ENCODE measurements at regions not wholly inside any gene's neighbourhood (a gene's known extent, or its start where the extent isn't known, plus 50 kb on each side); places are given as distances from the start of the nearest gene placed in this dataset.

DNA sequence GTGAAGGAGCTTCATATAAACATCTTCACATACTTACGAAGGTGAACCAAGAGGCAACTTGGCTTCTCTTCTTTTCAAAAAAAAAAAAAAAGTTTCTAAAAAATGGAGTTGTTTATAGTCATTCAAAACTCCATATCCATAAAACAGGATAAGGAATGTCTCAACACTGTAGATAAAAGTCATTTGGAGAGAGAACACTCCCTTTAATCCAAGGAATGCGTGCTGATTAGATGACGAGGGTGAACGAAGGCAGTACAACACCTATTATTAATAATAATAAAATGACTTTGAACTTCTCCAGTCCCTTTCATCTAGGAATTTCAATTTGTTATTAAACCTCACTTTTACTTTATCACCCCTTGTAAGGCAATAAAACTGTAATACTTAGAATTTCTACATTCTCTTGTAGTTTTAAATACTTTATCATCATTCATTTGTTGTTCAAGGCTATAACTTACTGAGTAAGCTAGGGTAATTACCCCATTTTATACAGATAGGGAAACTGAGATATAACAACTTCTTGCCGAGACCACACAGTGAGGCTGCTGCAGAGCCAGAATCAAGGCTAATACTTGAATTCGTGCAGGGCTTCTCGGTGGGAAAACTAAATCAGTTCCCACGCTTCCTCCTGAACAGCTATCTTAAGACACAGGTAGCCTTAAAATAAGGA, 377.1 kb downstream of the EFNA5 start:
- no peak for DNase-seq

DNA sequence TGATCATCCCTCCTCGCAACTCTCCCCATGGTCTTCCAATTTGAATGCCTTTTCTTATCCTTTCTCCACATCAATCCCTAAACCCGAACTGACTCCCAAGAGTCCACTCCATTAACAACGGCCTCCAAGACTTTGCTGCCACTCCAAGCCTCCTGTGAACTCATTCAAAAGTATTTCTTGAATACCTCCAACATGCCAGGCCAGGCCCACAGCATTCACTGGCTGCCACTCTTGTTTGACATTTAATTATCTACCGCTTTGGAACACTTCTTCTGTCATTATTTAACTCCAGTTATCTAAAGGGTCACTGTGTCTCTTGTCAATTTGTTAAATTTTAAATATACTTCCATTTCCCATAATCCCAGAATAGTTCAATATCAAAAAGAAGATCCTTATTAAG, 378.9 kb downstream of the EFNA5 start:
- DNase-seq: no peak

DNA sequence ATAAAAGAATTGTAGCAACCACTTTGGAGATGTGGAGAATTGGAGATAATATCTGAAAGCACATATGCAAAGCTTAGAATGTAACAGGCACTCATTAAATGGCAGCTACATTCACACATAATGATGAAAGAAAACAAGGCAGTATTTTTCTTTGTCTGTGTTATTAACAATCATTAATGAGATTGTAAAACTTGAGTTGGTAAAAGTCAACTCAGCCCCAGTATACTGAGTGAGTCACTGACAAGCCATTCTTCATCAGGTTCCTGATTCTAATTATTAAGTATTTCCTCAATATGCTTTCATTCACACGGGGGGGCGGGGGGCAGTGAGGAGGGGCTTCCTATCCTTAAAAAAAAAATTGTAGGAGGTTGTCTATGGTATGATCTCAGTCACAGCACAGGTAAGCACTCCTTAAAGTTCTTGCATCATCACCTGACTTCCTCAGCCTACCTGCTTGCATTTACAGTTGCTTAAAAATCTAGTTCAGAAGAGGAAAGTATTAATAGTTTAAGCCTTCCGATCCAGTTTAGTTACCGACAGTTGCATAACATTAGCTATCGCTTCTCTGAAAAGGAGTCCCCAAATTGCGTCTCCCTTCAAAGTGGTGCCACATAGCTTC, 379.8 kb downstream of the EFNA5 start:
- DNase-seq: no peak

DNA sequence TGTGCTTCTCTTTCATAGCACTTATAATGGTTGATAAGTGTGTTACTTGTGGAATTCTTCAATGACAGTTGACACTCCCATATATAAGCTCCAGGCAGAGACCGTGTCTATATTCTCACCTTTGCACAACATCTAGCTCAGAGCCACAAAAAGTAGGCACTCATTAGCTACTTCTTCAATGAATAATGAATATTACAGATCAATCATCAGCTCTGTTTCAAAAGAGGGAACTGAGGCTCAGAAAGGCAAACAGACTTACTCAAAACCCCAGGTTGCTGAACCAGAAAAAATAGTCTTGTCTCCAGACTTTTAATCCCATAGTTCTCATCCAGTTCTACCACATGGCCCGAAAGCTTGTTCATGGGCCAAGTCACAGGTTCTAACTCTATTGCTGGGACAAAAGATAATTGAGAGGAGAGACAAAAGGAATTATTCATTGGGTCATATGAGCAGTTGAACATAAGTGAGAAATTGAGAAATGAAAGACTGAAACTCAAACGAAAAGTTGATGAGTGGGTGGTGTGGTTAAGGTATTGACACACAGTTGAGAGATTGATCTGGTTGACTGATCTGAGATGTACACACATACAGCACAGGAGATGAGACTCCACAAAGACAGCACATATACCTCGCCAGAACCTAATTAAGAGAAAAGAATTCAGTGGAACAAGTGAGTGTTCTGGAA, 381.6 kb downstream of the EFNA5 start:
- peak; percentile 2 for DNase-seq

DNA sequence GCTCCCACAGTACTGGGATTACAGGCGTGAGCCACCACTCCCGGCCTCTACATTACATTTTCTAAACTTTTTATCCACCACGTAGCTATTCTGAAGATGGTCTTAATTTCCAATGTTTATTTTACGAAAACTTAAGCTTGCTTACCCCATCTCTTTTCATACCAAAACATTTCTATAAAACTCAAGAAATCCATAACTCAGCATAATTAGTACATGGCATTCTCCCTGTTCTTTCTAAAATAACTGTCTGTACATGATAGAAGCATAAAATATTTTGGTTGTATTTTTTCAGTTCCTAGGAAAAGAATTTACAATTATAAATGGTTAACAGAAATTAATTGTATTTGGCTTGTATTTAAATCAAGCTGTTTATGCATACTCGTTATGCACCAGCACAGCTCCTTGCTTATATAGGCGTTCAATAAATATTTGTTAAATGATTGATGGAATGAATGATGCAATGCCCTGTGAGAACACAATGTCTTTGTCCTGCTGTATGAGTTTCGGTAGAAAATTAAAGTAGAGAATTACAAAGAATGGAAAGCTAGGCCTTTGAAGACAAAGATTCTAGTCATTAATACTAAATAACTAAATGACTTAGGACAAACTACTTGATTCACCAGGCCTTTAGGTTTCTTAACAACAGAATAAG, 384.2 kb downstream of the EFNA5 start:
- no peak for DNase-seq

DNA sequence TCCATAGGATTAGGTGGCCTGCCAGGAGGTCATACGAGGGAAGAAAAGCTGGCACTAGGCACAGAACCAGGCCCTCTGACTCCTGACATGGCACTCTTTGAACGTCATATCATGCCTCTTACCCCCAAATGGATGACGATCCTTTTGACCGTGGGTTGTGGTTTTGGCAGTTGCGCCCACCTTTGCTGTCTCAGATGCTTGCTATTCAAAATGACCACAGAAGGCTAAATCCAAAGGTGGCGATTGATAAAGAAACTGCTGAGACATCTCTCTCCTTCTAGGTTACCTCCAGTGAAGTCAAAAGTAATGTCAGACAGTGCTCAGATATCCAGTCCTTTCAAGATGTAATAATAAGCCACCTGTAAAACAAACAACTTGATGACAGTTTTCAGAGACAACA, 385.0 kb downstream of the EFNA5 start:
- peak; percentile 30 for DNase-seq

DNA sequence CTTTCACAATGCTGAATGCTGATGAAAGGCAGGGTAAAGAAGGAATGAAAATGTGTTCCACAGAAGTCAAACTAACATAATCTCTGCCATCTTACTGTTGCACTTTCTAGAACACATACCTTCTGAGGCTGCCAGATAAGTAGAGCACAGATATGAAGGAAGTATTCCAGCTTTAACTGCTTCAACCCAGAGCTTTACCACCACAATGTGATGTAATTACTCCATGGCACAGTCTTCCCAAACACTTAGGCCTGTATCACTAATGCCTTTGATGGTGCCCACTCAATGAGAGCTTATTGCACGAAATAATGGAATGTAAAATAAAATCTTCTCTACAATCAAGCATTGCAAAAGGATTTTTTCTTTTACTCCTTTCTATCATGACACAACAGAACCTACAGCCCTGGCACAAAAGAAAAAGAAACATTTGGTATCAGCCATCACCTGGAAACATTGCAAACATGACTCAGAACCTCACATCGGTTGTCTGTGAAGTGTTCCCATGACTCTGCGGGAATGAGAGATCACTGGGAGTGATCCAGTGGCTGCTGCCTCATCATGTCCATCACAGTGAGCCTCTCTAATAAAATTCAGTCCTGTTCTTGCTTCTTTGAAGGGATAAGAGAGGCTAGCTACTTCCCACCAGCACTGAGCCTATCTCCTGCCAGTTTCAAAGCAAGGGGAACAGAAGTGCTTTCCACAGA, 385.8 kb downstream of the EFNA5 start:
- DNase-seq: no peak

DNA sequence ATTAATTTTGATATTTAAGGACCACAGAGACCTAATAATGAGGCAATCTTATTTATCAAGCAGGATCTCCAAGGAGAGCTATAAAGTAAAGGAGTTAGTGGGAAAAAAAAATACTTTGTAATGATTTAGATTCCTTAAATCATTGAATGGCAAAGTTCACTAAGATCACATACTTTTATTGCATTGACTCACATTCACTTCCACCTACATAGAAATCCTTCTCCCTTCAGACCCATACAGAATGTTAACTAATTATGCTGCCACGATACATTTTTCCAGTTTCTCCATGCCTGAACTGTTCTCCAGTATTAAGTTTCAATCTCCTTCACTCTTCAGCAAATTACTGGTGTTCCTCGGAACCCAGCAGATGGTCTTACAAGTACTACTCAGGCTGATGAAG, 388.7 kb downstream of the EFNA5 start:
- DNase-seq: no peak

DNA sequence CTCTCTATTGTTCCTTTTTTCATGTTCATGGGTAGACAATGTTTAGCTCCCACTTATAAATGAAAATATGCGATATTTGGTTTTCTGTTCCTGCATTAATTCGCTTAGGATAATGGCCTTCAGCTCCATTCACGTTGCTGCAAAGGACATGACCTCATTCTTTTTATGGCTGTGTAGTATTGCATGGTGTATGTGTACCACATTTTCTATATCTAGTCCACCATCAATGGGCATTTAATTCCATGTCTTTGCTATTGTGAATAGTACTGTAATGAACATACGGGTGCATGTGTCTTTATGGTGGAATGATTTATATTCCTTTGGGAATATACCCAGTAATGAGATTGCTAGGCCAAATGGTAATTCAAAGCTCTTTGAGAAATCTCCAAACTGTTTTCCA, 392.0 kb downstream of the EFNA5 start:
- no peak for DNase-seq

DNA sequence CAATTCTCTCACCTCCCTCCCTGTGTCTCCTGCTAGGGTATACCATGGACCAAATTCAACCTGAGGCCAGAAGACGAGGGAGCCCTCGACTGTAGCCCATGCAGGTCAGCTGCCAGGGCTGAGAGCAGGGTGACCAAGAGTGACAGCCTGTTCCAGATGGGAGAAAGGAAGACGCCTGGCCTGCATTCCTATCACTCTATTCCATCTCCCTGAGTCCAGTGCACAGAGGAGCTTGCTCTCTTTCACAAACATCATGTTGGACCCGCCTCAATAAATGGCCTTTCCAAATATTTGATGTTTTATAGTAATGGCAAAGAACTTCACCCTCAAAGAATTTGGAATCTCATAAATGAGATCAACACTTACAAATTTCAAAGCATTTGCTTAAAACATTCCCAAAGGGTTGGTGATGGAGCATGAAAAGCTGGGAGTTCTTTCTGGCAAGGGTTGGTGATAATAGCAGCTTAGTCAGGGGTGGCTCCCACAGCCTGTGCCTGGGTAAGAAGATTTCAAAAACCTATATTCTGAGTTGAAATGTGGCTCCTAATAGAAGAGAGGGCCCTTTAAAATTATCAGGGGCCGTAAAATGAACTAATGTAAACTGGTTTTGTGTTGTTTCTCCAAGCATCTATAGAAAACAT, 393.1 kb downstream of the EFNA5 start:
- no peak for DNase-seq

DNA sequence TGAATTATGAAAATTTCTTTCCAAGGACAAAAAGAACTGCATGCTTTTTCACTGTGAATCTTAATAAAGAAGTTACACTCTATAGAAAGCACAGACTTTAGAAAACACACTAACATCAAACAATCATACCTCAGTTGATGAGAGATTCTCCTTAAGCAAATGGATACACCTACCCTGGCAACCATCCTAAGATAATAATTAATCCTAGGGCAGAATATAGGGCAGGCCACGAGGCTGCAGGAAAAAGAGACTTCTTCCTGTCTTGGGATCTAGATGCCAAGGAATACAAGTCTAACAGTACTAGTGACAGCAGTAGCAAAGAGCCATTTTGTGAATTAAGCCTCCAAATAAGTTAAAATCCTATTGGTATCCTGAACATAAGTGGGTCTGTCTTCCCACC, 395.4 kb downstream of the EFNA5 start:
- no peak for DNase-seq

DNA sequence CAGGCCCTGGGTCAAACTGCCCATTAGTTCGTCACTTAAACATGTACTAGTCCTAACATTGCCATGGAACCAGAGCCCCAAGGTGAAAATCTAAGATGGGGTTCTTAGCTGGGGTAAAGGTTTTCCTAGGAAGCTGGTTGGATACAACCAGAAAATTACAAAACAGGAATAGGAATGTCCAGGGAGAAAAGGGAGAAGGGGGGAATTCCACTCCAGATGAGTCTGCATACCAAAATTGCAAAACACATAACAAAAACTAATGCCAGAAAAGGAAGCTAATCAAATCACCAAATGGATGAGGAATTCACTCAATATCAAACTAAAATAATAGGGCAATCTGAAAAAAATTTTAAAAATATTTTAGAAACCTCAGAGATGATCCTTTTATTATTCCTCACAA, 396.2 kb downstream of the EFNA5 start:
- no peak for DNase-seq

DNA sequence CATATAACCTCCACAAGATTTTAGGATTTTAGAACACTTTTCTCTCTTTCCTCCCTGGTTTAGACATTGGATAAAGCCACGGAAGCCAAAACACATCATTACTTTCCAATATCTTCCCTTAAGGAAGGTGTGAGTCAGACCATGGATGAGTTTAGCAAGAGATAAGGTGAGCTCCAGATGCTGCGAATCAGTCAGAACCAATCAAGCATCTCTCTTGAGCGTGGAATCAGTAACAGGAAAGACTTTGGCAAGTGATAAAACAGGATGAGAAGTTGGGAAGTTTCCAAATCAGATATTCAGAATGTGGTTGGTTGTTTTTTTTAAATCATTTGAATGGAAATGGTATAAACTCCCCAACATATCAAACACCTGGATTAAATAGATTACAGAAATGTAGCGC, 397.8 kb downstream of the EFNA5 start:
- DNase-seq: no peak

DNA sequence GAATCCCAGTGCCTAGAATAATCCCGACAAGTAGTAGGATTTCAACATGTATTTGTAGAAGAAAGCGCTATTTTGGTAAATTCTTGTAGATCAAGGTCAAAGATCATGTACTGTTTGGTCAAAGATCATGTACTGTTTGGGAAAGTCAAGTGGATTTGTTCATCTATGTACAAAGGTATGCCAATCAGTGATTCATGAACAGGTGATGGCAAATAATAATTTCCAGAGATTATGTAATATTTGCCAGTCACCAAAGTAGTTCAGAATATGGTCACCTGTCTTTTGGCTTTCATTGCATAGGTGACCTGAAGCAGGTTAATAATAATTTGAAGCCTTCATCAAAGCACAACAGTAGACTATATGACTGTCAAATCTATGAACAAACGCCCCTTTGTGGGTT, 398.2 kb downstream of the EFNA5 start:
- no peak for DNase-seq

DNA sequence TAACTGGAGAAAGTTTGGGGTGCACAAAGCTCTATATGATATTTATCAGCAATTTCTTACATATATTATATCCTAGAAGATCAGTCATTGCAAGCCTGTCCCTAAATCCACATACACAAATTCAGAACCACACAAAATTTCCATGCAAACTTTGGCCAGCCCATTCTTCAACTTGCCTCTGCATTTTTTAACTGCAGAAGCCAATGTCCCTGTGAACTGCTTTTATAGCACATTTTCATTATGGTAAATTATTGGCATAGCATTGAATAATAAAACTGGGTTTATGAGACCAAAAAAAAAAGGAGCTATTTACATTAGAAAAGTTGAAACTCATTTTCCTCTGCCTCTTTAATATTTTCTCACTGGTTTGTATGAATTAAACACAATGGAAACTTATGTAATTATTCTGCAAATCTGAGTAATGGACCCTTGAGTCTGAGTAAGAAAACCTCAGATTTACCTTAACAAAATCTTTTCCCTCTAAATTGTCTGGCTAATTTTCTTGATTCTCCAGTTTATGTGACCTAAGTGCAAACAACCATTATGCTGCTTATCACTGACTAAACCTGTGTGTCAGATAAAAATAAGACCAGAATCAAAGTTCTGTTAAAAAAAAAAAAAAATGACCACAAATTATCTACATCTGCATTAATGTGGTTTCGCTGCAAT, 398.9 kb downstream of the EFNA5 start:
- DNase-seq: no peak

DNA sequence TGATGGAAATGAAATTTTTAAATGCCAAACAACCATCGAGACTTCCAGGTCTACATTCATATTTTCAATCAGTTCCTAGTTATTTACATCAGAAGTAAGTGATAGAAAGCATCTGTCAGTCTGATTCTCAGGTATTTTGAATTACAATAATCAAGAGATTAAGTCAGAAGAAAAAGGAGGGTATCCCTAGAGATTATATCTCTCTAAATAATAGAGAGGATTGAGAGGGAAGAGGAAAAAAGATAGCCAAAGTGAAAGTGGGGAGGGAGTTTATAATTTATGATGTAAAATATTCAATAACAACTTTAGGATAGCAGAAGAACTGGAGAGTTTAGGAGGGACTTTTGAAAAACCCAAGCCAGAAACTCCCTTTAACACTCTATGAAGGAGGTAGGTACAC, 400.2 kb downstream of the EFNA5 start:
- no peak for DNase-seq

DNA sequence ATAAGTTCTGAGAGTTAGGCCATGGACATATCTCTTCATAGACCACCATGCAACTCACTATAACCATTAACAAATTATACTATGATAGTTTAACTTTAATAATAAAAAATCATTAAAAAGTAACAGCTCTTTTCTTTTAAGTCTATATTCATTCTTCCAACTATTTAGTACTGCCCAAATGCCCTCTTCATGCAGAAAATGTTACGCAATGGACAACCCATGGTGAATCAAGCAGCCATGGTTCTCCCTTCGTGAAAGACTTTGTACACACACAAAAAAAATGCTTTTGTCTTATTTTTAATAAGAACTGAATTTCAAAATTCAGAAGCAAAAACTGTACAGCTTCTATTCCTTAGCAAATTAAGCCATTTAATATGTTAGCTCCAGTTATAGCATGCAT, 401.1 kb downstream of the EFNA5 start:
- DNase-seq: no peak

DNA sequence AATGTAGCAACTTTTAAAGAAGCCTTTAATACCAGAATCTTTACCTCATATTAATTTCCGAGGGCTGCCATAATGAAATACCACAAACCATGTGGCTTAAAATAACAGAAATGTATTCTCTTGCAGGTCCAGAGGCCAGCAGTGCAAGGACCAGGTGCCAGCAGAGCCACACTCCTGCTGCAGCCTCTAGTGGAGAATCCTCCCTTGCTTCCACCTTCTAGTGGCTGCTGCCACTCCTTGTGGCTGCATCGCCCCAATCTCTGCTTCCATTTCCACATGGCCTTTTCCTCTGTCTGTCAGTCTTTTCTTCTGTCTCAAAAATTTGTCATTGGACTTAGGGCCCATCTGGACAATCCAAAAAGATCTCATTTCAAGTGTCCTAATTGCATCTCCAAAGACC, 401.5 kb downstream of the EFNA5 start:
- no peak for DNase-seq

DNA sequence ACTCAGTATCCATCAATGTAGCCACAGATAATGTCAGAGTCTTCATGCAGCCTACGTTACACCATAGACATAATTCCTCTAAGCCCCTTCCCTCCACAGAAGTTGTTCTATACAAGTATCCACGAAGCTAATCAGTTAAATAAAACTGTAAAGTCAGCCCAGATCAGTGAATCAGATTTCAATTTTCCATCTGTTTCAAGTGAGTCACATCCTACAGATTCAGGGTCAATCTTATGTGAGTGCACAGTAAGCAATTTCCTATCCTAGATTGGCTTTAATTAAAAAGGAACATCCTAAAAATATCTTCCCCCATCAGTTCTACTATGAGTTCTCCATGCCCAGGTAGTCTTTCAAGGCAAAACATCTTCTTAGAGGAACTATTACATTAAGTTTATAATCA, 402.5 kb downstream of the EFNA5 start:
- DNase-seq: no peak

DNA sequence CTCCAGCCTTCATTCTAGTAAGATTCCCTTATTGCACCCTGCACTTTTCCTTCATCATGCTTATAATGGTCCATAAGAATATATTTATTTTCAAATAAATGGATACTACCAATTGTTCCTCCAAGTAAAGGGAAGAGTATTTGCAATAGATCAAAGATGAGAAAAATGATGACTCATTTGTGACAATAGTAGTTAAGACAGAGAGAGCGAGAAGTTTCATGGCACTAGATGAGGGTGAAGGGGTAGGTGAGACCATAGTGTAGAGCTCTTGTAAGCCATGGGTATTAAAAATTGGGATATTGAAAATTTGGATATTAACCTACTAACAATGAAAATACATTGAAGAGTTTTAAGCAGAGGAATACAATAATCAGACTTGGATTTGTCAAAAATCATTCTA, 404.6 kb downstream of the EFNA5 start:
- DNase-seq: no peak

DNA sequence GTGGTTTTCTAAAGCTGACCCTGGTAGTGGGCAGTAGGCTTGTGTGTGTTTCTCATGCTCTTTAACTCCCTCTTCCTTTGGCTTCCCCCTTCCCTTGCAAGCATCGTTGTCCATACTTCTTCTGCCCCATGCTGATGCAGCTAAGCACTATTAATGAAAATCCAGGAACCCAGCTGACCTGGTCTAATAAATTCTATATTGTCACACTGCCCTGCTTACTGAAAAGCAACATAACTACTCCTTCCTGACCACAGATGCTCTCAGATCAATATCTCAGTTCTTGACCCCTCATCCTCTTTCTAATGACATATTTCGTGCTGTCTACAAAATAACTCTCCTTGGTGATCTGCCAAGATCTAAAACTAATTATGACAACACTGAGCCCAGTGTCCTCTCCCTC, 405.5 kb downstream of the EFNA5 start:
- no peak for DNase-seq

DNA sequence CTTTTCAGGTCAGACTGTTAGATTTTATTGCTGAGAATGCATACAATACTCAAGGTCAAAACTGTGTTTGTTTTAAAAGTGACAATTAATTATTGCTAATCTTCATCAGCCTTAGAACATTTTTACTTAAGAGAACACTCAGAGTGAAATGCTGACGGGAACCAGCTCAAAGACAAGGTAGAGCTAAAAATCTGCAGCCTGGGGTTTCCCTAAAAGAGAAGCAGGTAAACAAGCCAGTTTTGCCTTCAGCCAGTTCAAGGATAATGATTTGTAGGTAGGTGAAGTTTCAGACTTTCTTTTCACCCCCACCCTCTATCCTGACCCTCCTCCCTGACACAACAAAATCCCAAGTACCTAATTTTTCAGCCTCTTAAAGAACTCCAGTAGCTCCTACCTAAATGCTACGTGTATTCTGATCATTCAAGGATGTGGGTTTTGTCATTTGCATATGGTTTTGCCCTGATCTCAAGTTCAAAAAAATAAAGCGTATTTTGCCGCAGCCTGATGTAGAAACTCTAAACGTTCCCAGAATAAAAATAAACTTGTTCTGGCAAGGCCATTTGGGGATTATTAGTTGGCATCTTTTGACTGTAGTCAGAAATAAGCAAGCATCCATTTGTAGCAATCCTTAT, 407.2 kb downstream of the EFNA5 start:
- no peak for DNase-seq
